ENCODE measurements at regions not wholly inside any gene's neighbourhood (a gene's known extent, or its start where the extent isn't known, plus 50 kb on each side); places are given as distances from the start of the nearest gene placed in this dataset.

DNA sequence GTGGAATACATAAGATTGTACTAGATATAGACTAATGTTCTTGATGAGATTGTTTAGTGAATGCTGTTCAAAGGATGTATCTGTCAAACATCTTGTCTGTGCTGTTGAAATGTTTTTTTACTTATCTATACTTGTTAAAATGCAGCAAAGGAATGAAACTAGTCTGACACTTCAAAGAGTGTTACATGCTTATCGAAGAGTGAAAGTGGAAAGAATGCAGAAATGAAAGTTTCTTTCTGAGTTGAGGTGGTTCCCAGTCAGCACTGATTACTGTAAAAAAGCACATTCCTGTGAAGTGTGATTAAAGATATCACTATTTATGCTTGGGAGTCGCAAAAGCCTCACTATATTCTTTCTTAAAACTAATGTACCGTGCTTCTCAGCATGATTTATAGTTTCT lies 1225.2 kb downstream of the NCAM2 start:
- DNase-seq: no peak
- intact Hi-C loops (cut with DNase I, micrococcal nuclease): no loop called here
- no peak for ATAC-seq

DNA sequence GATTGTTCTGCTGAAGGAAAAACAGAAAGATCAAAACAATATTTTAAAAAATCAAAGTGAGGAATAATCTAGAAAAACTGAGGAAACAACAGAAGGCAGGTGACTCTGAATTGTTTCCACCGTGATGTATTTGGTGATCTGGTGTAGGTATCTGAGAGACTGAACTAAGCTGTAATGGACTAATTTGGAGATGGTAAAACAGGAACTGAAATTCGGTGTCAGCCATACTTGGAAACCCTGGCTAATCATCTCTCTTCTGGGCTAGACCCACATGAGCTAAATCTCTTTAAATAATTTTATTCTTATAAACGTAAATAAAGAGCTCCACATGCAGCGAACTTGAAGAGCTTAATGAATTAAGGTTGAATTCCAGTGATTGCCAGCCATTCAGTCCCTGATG lies 1226.1 kb downstream of the NCAM2 start:
- intact Hi-C loops (cut with DNase I, micrococcal nuclease): no loop called here
- DNase-seq: no peak
- ATAC-seq: no peak

DNA sequence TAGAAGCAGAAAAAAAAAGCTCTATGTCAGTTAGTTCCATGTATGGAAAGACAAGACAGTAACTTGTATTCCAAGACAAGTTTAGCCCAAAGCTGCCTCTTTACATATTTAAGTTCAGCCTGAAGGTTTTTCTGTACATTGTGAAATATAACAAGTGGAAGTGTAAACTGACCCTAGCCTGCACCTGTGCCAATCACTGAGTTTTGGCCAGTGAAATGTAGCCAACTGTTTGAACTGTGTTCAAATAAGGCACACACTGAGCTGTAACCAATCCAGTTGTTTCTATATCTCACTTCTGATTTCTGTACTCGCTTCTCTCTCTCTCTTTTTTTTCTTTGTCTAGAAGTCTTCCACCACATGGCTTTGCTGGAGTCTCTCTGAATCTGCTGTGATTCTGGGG lies 1227.1 kb downstream of the NCAM2 start:
- ATAC-seq: no peak
- no peak for DNase-seq
- intact Hi-C loops (cut with DNase I, micrococcal nuclease): no loop called here

- intact Hi-C loops (cut with DNase I, micrococcal nuclease): no loop called here
- no peak for ATAC-seq
Observed at GRCh38 chr21:22231013-22231412, 1232.8 kb downstream of the NCAM2 start.

GRCh38 chr21:22235866-22236590 lies 1237.8 kb downstream of the NCAM2 start:
- DNase-seq (no peak), ATAC-seq (no peak)
- intact Hi-C loops (cut with DNase I, micrococcal nuclease): no loop called here

More at GRCh38 chr21:22231013-22231412, 1232.8 kb downstream of the NCAM2 start:
- no peak for DNase-seq

GRCh38 chr21:22244516-22244915 lies 1246.3 kb downstream of the NCAM2 start:
- no peak for DNase-seq
- no peak for ATAC-seq
- intact Hi-C loops (cut with DNase I, micrococcal nuclease): no loop called here

DNA sequence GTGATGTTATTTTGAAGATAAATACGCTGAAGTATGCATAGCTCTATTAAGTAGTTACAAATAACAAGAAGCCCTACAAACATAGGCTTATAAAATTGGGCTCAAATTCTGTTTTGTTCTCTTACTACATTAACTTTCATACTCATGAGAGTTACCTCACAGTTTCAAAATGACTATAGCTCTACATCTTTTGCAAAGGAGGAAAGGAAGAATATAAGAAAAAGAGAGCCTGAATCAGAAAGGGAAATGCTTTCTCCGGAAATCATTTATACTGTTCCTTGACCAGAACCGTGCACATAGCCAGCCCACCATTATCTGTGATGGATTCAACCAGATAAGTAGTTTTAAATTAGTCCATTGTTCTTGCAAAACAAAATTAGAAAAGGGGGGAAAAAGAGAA lies 1252.1 kb downstream of the NCAM2 start:
- intact Hi-C loops (cut with DNase I, micrococcal nuclease): no loop called here
- ATAC-seq (no peak), DNase-seq (no peak)

DNA sequence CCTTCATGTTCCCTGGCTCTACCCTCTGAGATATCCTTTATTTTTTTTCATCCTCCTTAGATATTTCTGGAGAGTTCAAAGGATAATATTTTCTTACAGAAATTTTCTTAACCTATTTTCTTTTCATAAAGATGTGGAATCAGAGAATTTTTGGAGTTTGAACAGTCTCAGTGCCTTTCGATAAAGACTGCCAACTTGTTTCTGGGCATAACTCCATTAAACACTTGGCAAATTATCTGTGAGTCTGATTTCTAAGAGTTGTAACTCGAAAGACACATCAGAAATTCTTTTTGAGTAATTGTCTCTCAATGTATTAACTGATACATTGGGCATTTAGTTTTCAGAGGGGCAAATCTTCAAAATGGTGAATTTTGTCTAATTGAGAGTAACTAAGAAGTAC lies 1255.6 kb downstream of the NCAM2 start:
- intact Hi-C loops (cut with DNase I, micrococcal nuclease): no loop called here
- ATAC-seq (no peak), DNase-seq (no peak)

GRCh38 chr21:22258821-22259220 lies 1260.6 kb downstream of the NCAM2 start:
- DNase-seq (no peak), ATAC-seq (no peak)
- intact Hi-C loops (cut with DNase I, micrococcal nuclease): no loop called here

- no peak for ATAC-seq
- intact Hi-C loops (cut with DNase I, micrococcal nuclease): no loop called here
Observed at GRCh38 chr21:22260274-22260673, 1262.1 kb downstream of the NCAM2 start.

GRCh38 chr21:22263890-22264289 lies 1265.7 kb downstream of the NCAM2 start:
- DNase-seq (no peak), ATAC-seq (no peak)
- intact Hi-C loops (cut with DNase I, micrococcal nuclease): no loop called here

More at GRCh38 chr21:22260274-22260673, 1262.1 kb downstream of the NCAM2 start:
- no peak for DNase-seq

DNA sequence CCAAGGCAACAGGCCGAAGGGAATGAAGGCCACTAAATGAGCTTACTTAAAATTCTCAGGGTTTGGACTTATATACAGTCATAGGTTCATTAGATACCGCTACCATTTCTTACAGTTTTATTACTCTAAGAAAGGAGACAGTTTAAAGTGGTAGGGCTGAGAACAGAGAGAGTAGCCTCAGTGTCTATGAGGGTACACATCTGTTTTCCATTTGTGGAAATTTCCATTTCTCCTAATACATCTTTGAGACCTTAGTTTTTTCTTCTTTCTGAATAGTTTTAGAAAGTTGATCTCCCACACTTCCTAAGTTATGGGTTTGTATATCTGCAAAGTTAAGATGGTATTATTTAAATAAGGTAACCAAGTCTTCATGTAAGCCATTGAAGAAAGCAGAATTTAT lies 1279.1 kb downstream of the NCAM2 start:
- intact Hi-C loops (cut with DNase I, micrococcal nuclease): no loop called here
- no peak for DNase-seq
- ATAC-seq: no peak

DNA sequence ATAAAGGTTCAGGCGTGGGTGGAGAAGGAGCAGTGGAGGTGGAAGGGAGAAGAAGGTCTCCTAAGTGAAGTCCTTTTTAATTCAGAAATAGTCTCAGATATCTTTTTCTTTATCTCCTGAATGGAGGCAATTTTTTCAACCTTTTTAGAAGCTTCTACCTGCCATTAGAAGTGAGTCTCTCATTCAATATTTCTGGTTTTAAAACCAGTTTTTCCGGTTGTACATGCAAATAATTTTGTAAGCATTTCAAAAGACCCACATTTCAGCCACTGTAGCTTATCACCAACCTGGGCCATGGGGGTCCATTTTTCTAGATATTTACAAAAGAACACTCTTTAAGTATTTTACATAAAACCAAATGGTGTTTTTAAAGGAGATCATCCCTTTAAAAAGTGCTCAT lies 1280.2 kb downstream of the NCAM2 start:
- intact Hi-C loops (cut with DNase I, micrococcal nuclease): no loop called here
- ATAC-seq (no peak), DNase-seq (no peak)

- ATAC-seq (no peak), DNase-seq (no peak)
- intact Hi-C loops (cut with DNase I, micrococcal nuclease): no loop called here
Observed at GRCh38 chr21:22280851-22281250, 1282.6 kb downstream of the NCAM2 start.

DNA sequence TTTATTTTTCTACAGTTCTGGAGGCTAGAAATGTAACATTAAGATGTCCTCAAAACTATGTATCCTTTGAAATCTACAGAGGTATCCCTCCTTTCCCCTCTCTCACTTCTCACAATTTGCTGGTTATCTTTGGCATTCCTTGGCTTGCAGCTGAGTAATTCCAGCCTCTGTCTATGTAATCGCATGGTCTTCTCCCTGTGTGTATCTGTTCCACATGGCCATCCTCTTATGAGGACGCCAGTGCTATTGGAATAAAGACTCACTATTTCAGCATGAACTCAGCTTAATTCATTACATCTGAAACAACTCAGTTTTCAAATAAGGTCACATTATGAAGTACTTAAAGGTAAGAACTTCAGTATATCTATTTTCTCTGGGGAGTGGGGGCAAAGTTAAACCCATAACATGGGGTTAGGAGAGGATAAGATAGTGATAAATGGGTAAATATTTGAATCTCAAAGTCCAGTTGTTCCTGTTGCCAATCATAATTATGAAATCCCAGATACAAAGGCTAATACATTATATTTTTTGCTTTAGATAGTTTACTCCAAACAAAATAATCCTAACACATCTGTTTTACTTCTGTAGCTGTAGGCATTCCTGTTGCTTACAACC lies 1290.8 kb downstream of the NCAM2 start:
- DNase-seq (no peak), ATAC-seq (no peak)
- intact Hi-C loops (cut with DNase I, micrococcal nuclease): no loop called here

DNA sequence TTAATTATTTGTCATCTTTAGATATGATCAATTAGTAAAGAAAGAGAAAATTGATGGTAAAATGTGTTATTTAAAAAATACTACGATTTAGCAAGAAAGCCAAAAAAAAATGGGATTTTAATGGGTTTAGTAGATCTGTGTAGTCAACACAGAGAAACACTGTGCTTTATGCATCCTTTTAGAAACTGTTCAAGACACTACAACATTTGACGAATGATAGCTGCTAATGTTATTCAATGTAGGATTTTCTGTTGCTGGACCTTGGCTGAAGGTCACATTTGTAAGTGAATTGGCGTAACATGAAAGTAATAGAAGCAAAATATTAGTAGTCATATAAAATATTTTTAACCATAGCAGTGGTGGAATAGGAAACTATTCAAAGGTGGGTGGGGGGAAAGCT lies 1293.9 kb downstream of the NCAM2 start:
- intact Hi-C loops (cut with DNase I, micrococcal nuclease): no loop called here
- ATAC-seq: no peak
- no peak for DNase-seq

DNA sequence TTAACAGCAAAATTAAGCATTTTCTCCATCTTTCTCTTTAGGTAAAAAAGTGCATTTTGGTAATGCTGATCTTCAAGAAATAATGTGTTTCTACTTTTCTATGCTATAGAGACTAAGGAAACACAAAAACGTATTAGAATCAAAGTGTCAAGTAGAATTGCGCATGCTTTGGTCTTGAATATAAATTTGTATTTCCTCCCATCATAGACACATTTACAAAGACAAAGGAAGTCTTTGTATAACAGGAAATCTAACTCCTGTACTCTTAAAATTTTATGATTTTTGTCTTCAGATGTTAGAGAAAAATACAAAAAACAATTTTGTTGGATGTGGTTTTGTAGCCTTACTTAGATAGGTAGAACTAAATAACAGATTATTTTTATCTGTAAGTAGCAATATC lies 1299.4 kb downstream of the NCAM2 start:
- intact Hi-C loops (cut with DNase I, micrococcal nuclease): no loop called here
- DNase-seq (no peak), ATAC-seq (no peak)

DNA sequence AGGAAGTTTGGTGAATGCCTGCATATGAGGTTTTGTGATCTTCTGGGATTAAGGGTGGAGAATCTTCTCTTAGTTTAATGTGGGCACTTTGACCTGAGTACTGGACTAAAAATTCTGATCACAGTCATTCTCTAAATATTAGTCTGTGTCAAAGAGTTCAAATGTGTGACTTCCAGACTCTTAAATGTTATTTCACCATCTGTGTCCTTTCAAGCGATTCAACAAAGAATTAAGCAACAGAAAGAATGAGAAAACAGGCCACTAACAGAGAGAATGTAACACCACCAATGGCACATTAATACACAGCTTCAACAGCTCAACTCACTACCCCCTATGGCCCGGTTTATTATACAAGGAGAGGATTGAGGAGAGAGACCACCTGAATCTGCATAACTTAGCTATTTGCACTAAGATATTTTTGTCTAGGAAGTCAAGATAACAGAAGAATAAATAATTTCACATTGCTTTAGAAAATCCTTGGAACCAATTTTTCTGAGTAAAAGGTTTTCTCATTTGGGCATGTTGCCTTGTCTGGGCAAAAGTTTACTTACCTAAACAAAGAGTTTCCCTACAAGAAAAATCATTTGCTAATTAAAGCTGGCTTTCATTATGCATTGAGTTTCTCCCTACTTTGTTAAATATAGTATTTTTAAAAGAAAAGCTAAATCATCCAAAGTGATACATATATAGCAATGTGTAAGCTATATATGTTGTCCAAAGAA lies 1313.7 kb downstream of the NCAM2 start:
- no peak for ATAC-seq
- no peak for DNase-seq

DNA sequence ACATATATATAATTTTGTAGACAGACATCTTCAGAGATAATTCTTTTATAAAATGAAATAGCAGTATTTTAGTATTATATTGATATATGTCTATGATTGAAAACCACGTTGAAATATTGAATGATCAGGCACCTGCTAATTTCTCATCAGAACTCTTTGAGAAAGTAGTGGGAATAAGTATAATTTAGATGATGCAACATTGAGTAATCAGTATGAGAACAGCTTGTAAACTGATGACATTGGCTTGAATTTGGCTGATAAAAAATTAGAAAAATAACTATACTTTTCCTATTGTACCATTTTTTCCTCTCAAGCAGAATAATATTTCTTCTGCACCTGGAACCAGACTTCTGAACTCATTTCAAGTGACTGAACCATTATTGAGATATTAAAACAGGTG lies 1316.8 kb downstream of the NCAM2 start:
- intact Hi-C loops (cut with DNase I, micrococcal nuclease): no loop called here
- no peak for DNase-seq
- no peak for ATAC-seq

More for the DNA sequence above, 1313.7 kb downstream of the NCAM2 start:
- intact Hi-C loops (cut with DNase I, micrococcal nuclease): no loop called here

GRCh38 chr21:22319435-22319834 lies 1321.2 kb downstream of the NCAM2 start:
- ATAC-seq (no peak), DNase-seq (no peak)
- intact Hi-C loops (cut with DNase I, micrococcal nuclease): no loop called here

All from left colon (tissue), 2 donors.